GM19240 (cell line): ENCODE measurements at regions not wholly inside any gene's neighbourhood (a gene's known extent, or its start where the extent isn't known, plus 50 kb on each side); places are given as distances from the start of the nearest gene placed in this dataset.
"Not testable (repeated sequence)": the region's sequence is repeated elsewhere in the genome, so short reads cannot be mapped to it uniquely, and the experiment has no call there.

ENCODE experiments used
- DNase-seq: peaks from one replicate; pipeline ENCODE4 v3.0.0; 2011; ENCODE audit warnings: low spot score; ENCODE audit not compliant: insufficient read length

- DNase-seq = not testable (repeated sequence)
These were observed 482.2 kb upstream of the SMC2 start for GRCh38 chr9:103611950-103612349.

GRCh38 chr9:103615994-103616393, 478.1 kb upstream of the SMC2 start:
- no peak for DNase-seq

- no peak for DNase-seq
These were observed 477.1 kb upstream of the SMC2 start for GRCh38 chr9:103617046-103617445.

- DNase-seq = no peak
These were observed 468.8 kb upstream of the SMC2 start for GRCh38 chr9:103625161-103625804.

GRCh38 chr9:103627731-103628130, 466.4 kb upstream of the SMC2 start:
- DNase-seq = no peak

GRCh38 chr9:103649086-103649485, 445.0 kb upstream of the SMC2 start:
- no peak for DNase-seq

- DNase-seq = no peak
These were observed 436.0 kb upstream of the SMC2 start for GRCh38 chr9:103658156-103658555.

GRCh38 chr9:103660830-103661229, 433.3 kb upstream of the SMC2 start:
- DNase-seq = no peak

GRCh38 chr9:103661663-103662062, 432.4 kb upstream of the SMC2 start:
- no peak for DNase-seq

- DNase-seq = no peak
These were observed 424.8 kb upstream of the SMC2 start for GRCh38 chr9:103669296-103669695.

- no peak for DNase-seq
These were observed 419.8 kb upstream of the SMC2 start for GRCh38 chr9:103674271-103674670.

GRCh38 chr9:103680581-103680980, 413.5 kb upstream of the SMC2 start:
- no peak for DNase-seq

GRCh38 chr9:103681435-103681834, 412.7 kb upstream of the SMC2 start:
- no peak for DNase-seq

GRCh38 chr9:103700195-103700962, 393.7 kb upstream of the SMC2 start:
- DNase-seq = no peak

GRCh38 chr9:103702572-103702971, 391.5 kb upstream of the SMC2 start:
- DNase-seq = no peak

GRCh38 chr9:103707181-103707580, 386.9 kb upstream of the SMC2 start:
- DNase-seq = no peak

- DNase-seq = no peak
These were observed 384.7 kb upstream of the SMC2 start for GRCh38 chr9:103709366-103709765.

- no peak for DNase-seq
These were observed 380.5 kb upstream of the SMC2 start for GRCh38 chr9:103713631-103714030.

- no peak for DNase-seq
These were observed 379.1 kb upstream of the SMC2 start for GRCh38 chr9:103714992-103715391.

GRCh38 chr9:103721056-103721455, 373.1 kb upstream of the SMC2 start:
- no peak for DNase-seq

- no peak for DNase-seq
These were observed 363.2 kb upstream of the SMC2 start for GRCh38 chr9:103730866-103731265.

- DNase-seq = no peak
These were observed 362.6 kb upstream of the SMC2 start for GRCh38 chr9:103731541-103731940.

- no peak for DNase-seq
These were observed 359.6 kb upstream of the SMC2 start for GRCh38 chr9:103734471-103734870.
